HEK293 (cell line): ENCODE measurements at regions not wholly inside any gene's neighbourhood (a gene's known extent, or its start where the extent isn't known, plus 50 kb on each side); places are given as distances from the start of the nearest gene placed in this dataset.
A peak's percentile ranks its signal among the peaks of the same experiment; 100 is the strongest.
"Not testable (repeated sequence)": the region's sequence is repeated elsewhere in the genome, so short reads cannot be mapped to it uniquely, and the experiment has no call there.

ENCODE experiments used
- CTCF ChIA-PET: fragments of 350-600 bp; formaldehyde crosslinking; extraction: SDS; loops from one replicate; lab custom pipeline; 2021; ENCODE audit warnings: antibody characterized with exemption; lab: Yijun Ruan, JAX
- POLR2A ChIA-PET: fragments of 300-600 bp; formaldehyde crosslinking; extraction: SDS; loops from one replicate; lab custom pipeline; 2020; ENCODE audit warnings: antibody characterized with exemption, inconsistent platforms; lab: Yijun Ruan, JAX
- H3K27ac ChIP-seq: fragments of 200-500 bp; sonication (Bioruptor generic); 2 replicates; pipeline ENCODE4 v1.5.1; 2014; ENCODE audit warnings: low read depth, low read length, control low read depth, inconsistent platforms; ENCODE audit errors: extremely low read depth
- H3K36me3 ChIP-seq, 2 experiments: fragments of 200-500 bp in 1 of 2; sonication (Bioruptor generic) in 1 of 2; 1 replicate in 1 of 2; 2 replicates in 1 of 2; pipeline ENCODE4 v1.5.1; 2014 to 2017; ENCODE audit warnings: inconsistent platforms in 2 of 2, low read length in 2 of 2; ENCODE audit not compliant: control insufficient read depth in 2 of 2, insufficient read depth in 1 of 2
- H3K4me1 ChIP-seq: fragments of 200-500 bp; sonication (Bioruptor generic); 2 replicates; pipeline ENCODE4 v1.5.1; 2014; ENCODE audit warnings: mild to moderate bottlenecking, low read length, inconsistent platforms; ENCODE audit not compliant: control insufficient read depth, insufficient read depth
- H3K4me3 ChIP-seq: 2 replicates; pipeline ENCODE4 v1.5.1; 2011; ENCODE audit warnings: low read depth, mild to moderate bottlenecking, control low read depth, low read length, moderate library complexity
- H3K9me3 ChIP-seq: fragments of 200-500 bp; sonication (Bioruptor generic); 2 replicates; pipeline ENCODE4 v1.5.1; 2014; ENCODE audit warnings: low read depth, low read length, inconsistent platforms; ENCODE audit not compliant: control insufficient read depth, insufficient read depth
- GLI4 ChIP-seq: fragments of 450-650 bp; formaldehyde crosslinking; IDR thresholded peaks from 2 replicates; pipeline ENCODE4 v1.5.1; 2016; ENCODE audit warnings: missing biosample characterization, missing genetic modification characterization
- HOXC10 ChIP-seq: sonication (generic); formaldehyde crosslinking; IDR thresholded peaks from 2 replicates; pipeline ENCODE4 v1.8.1; 2023; ENCODE audit warnings: mild to moderate bottlenecking, missing genetic modification reagents
- KLF7 ChIP-seq: fragments of 450-650 bp; formaldehyde crosslinking; IDR thresholded peaks from 2 replicates; pipeline ENCODE4 v1.5.1; 2016; ENCODE audit warnings: missing biosample characterization, missing genetic modification characterization, borderline replicate concordance
- RBAK ChIP-seq: fragments of 450-650 bp; formaldehyde crosslinking; IDR thresholded peaks from 2 replicates; pipeline ENCODE4 v1.5.1; 2016; ENCODE audit warnings: missing biosample characterization, missing genetic modification characterization
- YY2 ChIP-seq: fragments of 450-650 bp; formaldehyde crosslinking; IDR thresholded peaks from 2 replicates; pipeline ENCODE4 v1.5.1; 2016; ENCODE audit warnings: missing biosample characterization, missing genetic modification characterization
- ZBTB8A ChIP-seq: fragments of 450-650 bp; formaldehyde crosslinking; IDR thresholded peaks from 2 replicates; pipeline ENCODE4 v1.5.1; 2016; ENCODE audit warnings: missing biosample characterization, missing genetic modification characterization
- ZFP41 ChIP-seq: fragments of 450-650 bp; formaldehyde crosslinking; IDR thresholded peaks from 2 replicates; pipeline ENCODE4 v1.5.1; 2016; ENCODE audit warnings: missing biosample characterization, missing genetic modification characterization, borderline replicate concordance
- ZNF146 ChIP-seq: fragments of 450-650 bp; formaldehyde crosslinking; IDR thresholded peaks from 2 replicates; pipeline ENCODE4 v1.5.1; 2016; ENCODE audit warnings: missing biosample characterization, missing genetic modification characterization
- ZNF175 ChIP-seq: fragments of 450-650 bp; formaldehyde crosslinking; IDR thresholded peaks from 2 replicates; pipeline ENCODE4 v1.5.1; 2016; ENCODE audit warnings: missing biosample characterization, missing genetic modification characterization
- ZNF221 ChIP-seq: fragments of 450-650 bp; formaldehyde crosslinking; IDR thresholded peaks from 2 replicates; pipeline ENCODE4 v1.5.1; 2017; ENCODE audit warnings: missing biosample characterization, missing genetic modification characterization, borderline replicate concordance
- ZNF280D ChIP-seq: fragments of 450-650 bp; formaldehyde crosslinking; IDR thresholded peaks from 2 replicates; pipeline ENCODE4 v1.5.1; 2016; ENCODE audit warnings: missing biosample characterization, missing genetic modification characterization
- ZNF585B ChIP-seq: fragments of 450-650 bp; formaldehyde crosslinking; IDR thresholded peaks from 2 replicates; pipeline ENCODE4 v1.5.1; 2016; ENCODE audit warnings: missing biosample characterization, missing genetic modification characterization
- ZNF639 ChIP-seq: fragments of 450-650 bp; formaldehyde crosslinking; IDR thresholded peaks from 2 replicates; pipeline ENCODE4 v1.5.1; 2016; ENCODE audit warnings: missing biosample characterization, missing genetic modification characterization
- TF ChIP-seq, protein P1 (sequence below): fragments of 450-650 bp; formaldehyde crosslinking; IDR thresholded peaks from 2 replicates; pipeline ENCODE4 v1.5.1; 2016; ENCODE audit warnings: missing biosample characterization, missing genetic modification characterization

GRCh38 chr7:15816835-15817426 lies 130.4 kb upstream of the MEOX2 start (continued):
- no peak for TF ChIP-seq YY2 (tag by site-specific recombination)

DNA sequence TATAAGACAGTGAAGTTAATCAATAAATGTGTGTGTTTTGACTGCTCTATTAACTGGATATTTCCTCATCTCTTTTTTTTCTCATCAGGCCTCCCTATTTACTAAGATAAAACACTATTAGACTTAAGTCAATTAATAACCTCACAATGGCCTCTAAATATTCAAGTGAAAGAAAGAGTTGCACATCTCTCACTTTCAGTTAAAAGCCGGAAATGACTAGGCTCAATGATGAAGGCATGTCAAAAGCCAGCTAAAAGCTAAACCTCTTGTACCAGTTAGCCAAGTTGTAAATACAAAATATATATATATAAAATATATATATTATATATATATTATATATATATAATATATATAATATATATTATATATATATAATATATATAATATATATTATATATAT lies 127.0 kb upstream of the MEOX2 start:
- no peak overlapping the region for H3K27ac ChIP-seq
- no peak overlapping the region for H3K4me3 ChIP-seq
- H3K4me1 ChIP-seq = no peaks in the 10 kb centered on the region
- no peak for TF ChIP-seq ZNF221 (tag by site-specific recombination)
- TF ChIP-seq HOXC10 (CRISPR knock-in tag) = no peak
- no peak for TF ChIP-seq ZFP41 (tag by site-specific recombination)
- no peak for TF ChIP-seq RBAK
- no peak for TF ChIP-seq ZNF585B (tag by site-specific recombination)
- TF ChIP-seq ZNF146 (tag by site-specific recombination) = no peak
- no peak for TF ChIP-seq KLF7 (tag by site-specific recombination)
- TF ChIP-seq ZNF280D (tag by site-specific recombination) = no peak
- no peak for TF ChIP-seq ZBTB8A (tag by site-specific recombination)
- no peaks in the 10 kb centered on the region for H3K9me3 ChIP-seq
- CTCF ChIA-PET = no interaction called here
- no peaks in the 10 kb centered on the region for H3K36me3 ChIP-seq
- POLR2A ChIA-PET = no interaction called here

GRCh38 chr7:15810383-15810782 lies 123.9 kb upstream of the MEOX2 start:
- H3K4me3 ChIP-seq, CTCF ChIA-PET, H3K36me3 ChIP-seq, H3K9me3 ChIP-seq, H3K27ac ChIP-seq, H3K4me1 ChIP-seq: not testable (repeated sequence)
- POLR2A ChIA-PET = interaction anchor here (0.8 kb wide), 1 partner anchor 124 kb away, joined by 3 read pairs; the partner anchor contains the start of gene MEOX2

GRCh38 chr7:15809936-15810335 lies 123.5 kb upstream of the MEOX2 start:
- POLR2A ChIA-PET = interaction anchor here (0.8 kb wide), 1 partner anchor 124 kb away, joined by 3 read pairs; the partner anchor contains the start of gene MEOX2
- TF ChIP-seq ZNF585B (tag by site-specific recombination) = peak; percentile 19; the same call in 1 of the 2 replicates
- H3K9me3 ChIP-seq, CTCF ChIA-PET, H3K27ac ChIP-seq, H3K4me1 ChIP-seq, H3K36me3 ChIP-seq, H3K4me3 ChIP-seq: not testable (repeated sequence)

GRCh38 chr7:15805891-15806290 lies 119.4 kb upstream of the MEOX2 start:
- H3K36me3 ChIP-seq = no peaks in the 10 kb centered on the region
- ChIA-PET POLR2A (no interaction called here), CTCF (no interaction called here)
- H3K9me3 ChIP-seq = no peaks in the 10 kb centered on the region
- no peak overlapping the region for H3K27ac ChIP-seq
- H3K4me3 ChIP-seq = no peak overlapping the region
- no peaks in the 10 kb centered on the region for H3K4me1 ChIP-seq
- TF ChIP-seq YY2 (tag by site-specific recombination) (no peak), GLI4 (tag by site-specific recombination) (no peak), ZNF175 (tag by site-specific recombination) (no peak), ZNF639 (tag by site-specific recombination) (no peak)
- TF ChIP-seq, protein P1, sequence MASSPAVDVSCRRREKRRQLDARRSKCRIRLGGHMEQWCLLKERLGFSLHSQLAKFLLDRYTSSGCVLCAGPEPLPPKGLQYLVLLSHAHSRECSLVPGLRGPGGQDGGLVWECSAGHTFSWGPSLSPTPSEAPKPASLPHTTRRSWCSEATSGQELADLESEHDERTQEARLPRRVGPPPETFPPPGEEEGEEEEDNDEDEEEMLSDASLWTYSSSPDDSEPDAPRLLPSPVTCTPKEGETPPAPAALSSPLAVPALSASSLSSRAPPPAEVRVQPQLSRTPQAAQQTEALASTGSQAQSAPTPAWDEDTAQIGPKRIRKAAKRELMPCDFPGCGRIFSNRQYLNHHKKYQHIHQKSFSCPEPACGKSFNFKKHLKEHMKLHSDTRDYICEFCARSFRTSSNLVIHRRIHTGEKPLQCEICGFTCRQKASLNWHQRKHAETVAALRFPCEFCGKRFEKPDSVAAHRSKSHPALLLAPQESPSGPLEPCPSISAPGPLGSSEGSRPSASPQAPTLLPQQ (tag by site-specific recombination) = no peak
